Cortex of kidney (tissue), 1 donor: ENCODE measurements at regions not wholly inside any gene's neighbourhood (a gene's known extent, or its start where the extent isn't known, plus 50 kb on each side); places are given as distances from the start of the nearest gene placed in this dataset.

Source experiments
- DNase-seq: peaks from one replicate; lab custom pipeline; 2025; lab: John Stamatoyannopoulos, UW

DNA sequence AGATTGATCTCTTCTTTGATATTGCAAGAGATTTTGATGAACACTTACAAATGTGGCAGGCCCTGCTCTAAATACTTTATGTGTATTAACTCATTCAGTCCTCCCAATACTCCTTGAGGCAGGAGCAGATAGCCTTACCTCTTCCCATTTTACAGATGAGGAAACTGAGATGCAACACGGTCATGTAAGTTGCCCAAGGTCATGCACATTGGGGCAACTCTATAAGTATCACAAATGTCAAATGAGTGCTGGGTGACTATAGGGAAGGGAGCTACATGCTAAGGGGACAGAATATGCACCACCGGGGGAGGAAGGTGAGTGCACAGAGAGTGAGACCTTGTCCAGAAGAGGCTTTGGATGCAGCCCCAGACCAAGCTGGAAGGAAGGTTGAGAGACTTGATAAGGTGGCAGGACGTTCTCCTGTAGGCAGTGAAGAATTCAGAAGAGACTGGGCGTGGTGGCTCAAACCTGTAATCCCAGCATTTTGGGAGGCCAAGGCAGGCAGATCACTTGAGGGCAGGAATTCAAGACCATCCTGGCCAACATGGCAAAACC lies 132.3 kb upstream of the PWP1 start:
- no peak for DNase-seq

- no peak for DNase-seq
Measured at GRCh38 chr12:107554941-107555340, 130.7 kb upstream of the PWP1 start.

DNA sequence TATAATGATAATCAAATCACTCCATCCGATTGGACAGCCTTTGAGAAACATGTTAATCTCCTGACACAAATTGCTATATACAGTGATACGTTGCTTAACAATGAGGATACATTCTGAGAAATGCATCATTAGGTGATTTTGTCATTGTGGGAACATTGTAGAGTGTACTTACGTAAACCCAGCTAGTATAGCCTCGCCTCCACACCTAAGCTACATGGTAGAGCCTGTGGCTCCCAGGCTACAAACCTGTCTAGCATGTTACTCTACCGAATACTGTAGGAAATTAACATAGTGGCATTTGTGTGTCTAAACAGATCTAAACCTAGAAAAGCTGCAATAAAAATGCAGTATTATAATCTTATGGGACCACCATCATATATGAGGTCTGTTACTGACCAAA lies 128.6 kb upstream of the PWP1 start:
- DNase-seq, result no peak

GRCh38 chr12:107557589-107558100 lies 128.0 kb upstream of the PWP1 start:
- DNase-seq, result no peak

DNA sequence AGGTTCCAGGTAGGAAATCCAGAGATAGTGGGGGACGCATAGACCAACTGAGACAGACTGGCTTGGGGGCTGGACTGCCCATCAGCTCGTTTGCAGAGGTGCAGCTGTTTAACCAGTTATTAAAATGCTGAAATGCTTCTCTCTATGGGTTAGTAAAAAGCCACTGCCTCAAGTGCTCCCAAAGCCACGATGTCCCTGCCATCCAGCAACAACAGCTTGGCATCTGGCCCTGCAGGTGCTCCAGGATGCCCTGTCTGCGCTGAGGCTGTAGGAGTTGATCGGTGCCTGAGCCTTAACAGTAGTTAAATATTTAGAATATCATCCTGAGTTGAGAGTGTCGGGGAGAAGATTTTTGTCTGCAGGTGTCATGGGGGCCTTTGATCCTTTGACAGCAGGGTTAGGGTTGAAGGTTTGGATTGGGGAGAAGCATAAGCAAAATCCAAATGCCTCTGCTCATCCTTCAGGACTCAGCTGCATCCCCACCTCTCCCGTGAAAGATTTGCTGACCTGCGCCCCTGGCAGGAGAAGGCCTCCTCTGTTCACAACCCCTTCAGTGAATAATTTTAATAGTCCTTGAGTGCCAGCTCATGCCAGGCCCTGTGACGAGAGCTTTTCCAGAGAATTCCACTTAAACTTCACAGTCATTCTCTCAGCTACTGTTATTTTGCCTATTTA lies 127.3 kb upstream of the PWP1 start:
- no peak for DNase-seq

DNA sequence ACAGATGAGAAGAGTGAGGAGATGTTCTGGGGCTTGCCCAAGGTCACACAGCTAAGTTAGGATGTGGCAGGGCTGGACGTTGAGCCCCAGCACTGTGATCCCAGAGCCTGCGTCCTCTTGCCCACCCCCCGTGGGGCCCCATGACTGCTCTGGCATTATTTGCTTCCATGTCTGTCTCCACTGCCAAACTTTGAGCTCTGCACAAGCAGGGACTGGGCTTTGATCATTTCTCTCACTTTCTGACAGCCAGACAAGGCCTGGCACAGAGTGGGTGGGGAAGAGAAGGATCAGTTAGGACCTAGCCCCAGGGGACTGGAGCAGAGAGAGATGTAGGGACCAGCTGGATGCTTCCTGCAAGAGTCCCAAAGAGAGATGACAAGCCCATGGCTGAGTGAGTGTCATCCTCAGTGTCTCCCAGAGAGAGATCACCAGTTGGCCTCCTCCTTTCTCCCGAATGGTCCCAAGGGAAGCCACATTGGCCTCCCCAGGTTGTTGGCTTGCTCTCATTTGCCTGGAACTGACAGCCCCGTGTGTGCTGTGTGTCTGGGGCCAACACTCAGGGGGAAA lies 126.7 kb upstream of the PWP1 start:
- no peak for DNase-seq

- DNase-seq, result no peak
Measured at GRCh38 chr12:107560165-107560898, 125.3 kb upstream of the PWP1 start.

DNA sequence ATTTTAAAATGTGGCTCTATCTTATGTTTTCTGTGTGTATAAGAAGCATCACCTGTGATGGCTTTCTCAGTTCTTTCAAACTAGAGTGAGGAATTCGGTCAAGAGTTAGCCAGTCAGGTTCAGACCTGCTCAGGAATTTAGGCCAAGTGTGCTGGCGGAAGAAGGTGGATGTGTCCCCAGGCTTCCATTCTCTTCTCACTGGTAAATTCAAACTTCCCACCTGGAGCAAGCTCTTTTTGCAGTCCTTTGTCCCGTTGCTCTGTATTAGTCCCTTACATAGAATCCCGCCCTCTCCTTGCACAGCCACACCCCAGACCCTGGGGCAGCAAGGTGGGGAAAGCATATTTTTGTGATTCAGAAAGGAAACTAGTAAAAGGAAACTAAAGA lies 124.7 kb upstream of the PWP1 start:
- DNase-seq, result no peak

GRCh38 chr12:107564946-107565345 lies 120.7 kb upstream of the PWP1 start:
- DNase-seq, result no peak

- no peak for DNase-seq
Measured at GRCh38 chr12:107565551-107565950, 120.0 kb upstream of the PWP1 start.

GRCh38 chr12:107567876-107568619 lies 117.6 kb upstream of the PWP1 start:
- no peak for DNase-seq

DNA sequence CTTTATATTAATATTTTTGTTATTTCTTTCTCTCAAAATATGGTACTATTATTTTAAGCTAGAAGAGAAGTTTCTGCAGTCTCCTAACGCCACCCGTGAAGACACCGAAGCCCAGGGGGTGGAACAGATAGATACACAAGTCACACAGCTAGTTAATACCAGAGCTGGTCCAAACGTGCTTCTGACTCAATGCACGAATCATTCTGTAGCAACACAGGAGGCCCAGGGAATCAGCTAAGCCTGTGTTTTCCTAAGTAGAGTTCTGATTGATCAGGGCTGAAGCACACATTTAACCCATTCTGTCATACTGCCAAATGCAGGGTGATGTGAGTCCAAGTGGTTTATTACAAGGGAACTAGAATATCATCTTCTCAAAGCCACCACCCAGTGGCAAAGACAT lies 116.9 kb upstream of the PWP1 start:
- DNase-seq, result no peak

DNA sequence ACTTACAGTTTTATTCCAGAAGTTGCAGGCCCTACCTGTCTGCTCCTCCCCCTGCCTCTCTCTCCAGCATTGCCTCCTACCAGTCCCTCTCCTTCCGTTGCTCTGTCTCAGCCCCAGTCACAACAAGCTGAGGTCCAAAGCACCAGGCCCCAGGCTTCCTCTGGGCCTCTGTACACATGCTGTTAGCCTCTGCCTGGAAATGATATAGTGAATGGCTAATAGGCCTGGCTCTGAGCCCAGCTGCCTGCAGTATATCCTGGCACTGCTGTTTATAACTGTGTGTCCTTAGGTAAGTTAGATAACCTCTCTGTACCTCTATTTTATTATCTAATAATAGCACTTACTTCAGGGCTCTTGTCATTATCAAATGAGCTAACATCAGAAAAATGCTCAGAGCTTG lies 114.9 kb upstream of the PWP1 start:
- DNase-seq, result no peak

GRCh38 chr12:107571492-107571891 lies 114.1 kb upstream of the PWP1 start:
- DNase-seq, result no peak

GRCh38 chr12:107574691-107575090 lies 110.9 kb upstream of the PWP1 start:
- DNase-seq, result no peak

GRCh38 chr12:107580750-107581618 lies 104.6 kb upstream of the PWP1 start:
- no peak for DNase-seq

DNA sequence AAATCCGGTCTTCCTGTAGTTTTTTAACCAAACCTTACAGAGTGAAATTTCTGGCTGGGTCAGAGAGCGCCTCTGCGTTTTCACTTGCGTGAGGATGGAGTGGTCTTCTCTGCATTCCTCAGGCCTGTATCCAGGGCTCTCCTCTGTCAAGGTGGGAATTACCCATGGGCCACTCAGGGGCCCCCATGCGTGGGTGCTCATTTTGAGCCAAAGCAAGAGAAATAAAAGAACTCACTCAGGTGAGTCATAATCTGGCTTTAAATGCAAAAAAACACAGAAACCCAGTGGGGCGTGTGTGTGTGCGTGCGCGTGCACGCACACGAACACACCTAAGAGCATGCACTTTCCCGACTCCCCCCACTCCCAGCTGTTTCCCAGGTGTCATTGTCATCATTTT lies 104.0 kb upstream of the PWP1 start:
- DNase-seq, result no peak

DNA sequence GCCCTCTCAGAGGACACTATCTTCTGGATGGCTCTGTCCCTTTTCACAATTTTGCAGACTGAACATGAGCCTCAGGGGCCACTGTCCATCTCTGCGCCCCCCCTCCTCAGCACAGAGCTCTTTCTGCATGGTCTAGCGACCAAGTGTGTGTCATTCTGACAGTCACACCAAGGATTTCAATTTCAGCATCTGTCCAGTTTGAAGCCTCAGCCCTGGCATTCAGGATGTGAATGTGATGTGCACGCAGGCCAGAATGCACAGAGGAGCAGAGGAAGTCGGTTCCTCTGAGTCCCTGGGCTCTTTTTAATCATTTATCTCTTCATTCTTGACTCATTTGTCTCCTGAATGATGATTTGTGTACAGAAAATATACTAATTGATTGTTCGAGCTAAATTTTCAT lies 102.0 kb upstream of the PWP1 start:
- no peak for DNase-seq

DNA sequence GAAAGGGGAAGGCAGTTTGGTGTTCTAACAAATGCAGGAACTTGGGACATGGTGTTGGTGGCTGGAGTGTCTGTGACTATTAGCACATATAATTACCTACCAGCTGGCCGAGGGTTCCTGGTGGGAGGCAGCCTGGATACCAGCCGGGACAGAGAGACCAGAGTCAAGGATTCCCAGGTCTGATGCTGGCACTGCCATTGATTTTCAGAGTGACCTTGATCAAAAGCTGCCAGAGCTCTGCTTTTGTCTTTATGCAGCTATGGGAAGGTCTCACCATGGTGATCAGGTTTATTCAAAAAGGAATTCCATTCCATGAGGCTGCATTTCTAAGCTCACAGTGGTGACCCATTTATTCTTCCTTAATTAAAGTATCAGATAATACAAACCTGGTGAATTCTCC lies 101.0 kb upstream of the PWP1 start:
- no peak for DNase-seq

DNA sequence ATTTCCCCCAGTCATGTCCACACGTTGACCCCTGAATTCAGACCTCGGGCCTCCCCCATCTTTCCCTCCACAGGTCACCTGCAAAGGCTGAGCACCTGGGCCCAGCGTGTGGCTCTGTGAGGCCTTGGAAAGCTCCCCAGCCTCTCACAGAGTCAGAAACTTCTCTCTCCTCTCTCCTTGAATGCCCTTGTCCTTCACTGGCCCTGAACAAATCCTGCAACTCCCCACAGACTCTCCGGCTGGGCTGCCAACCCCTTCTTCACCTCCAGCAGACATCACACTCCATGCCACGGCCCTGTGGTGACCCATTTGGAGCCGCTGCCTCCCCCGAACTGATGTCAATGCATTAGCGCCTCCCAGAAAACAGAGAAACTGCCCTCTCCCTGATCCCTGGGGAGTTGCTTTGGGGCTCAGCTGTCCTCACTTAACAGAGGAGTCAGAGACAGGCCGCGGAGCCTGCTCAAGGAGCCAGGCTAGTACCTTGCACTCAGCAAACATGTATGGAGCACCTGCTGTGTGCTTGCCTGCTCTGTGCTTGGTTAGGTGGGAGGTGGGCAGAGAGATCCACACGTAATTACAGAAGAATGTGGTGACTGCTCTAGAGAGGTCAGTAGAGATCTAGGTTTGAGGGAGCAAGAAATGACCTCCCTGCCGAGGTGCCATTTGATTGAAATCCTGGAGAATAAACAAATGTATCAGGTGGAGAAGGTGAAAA lies 99.2 kb upstream of the PWP1 start:
- DNase-seq, result no peak

DNA sequence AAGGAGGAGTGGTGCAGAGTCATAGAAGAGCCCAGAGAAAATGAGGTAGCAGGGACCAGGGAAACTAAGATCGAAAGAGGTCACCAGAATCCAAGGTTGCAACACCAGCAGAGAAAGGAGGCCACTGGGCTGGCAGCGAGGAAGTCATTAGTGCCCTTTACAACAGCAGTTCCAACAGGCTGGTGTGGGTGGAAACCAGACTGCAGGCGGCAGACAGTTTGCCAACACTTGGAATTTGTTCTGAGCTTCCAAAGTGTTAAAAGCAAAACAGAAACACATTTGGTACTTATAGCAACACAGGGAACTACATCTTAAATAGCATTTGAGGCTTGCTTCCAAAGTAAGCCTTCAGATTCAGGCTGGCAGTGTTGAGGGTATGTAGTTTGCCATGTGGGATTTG lies 95.2 kb upstream of the PWP1 start:
- no peak for DNase-seq
